Fibroblast of villous mesenchyme (primary cell): ENCODE measurements at regions not wholly inside any gene's neighbourhood (a gene's known extent, or its start where the extent isn't known, plus 50 kb on each side); places are given as distances from the start of the nearest gene placed in this dataset.

ENCODE experiments used
- DNase-seq: peaks from one replicate; pipeline ENCODE4 v3.0.0-alpha.2; 2010; ENCODE audit warnings: low read depth
- H3K4me3 ChIP-seq: 2 replicates; pipeline ENCODE4 v1.5.1; 2011; ENCODE audit warnings: low read depth, mild to moderate bottlenecking, low read length
- TF ChIP-seq, protein P1 (sequence below): IDR thresholded peaks from 2 replicates; pipeline ENCODE4 v1.5.1; 2012; ENCODE audit warnings: low read depth, mild to moderate bottlenecking, low read length; ENCODE audit not compliant: insufficient read depth

DNA sequence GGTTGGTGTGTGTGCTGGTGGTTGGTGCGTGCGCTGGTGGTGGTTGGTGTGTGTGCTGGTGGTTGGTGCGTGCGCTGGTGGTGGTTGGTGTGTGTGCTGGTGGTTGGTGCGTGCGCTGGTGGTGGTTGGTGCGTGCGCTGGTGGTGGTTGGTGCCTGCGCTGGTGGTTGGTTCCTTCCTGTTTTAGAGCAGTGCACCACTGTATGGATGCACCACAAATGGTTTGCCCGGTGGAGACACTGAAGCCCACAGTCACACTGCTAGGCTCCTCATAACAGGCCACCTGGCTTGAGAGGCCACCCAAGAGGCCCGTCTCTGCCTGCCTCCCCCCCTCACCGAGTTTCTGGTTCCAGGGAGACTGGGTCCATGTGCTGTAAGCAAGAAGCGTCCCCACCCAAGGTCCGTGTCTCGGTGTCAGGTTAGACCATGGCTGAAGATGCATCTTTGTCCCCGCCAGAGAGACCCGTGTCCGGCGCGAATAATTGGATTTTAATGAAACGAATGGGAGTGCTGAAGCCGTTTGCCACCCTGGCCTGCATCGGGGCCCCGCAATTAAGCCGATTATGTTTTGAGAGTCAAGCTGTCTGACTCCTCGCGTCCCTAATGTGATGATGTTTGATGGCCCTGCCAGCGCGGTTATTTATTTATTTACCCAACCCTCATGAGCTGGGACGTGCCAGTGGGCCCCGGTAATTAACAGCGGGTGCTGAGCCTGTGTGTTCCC is 161.3 kb upstream of the GSE1 start:
- DNase-seq, result no peak
- TF ChIP-seq, protein P1, sequence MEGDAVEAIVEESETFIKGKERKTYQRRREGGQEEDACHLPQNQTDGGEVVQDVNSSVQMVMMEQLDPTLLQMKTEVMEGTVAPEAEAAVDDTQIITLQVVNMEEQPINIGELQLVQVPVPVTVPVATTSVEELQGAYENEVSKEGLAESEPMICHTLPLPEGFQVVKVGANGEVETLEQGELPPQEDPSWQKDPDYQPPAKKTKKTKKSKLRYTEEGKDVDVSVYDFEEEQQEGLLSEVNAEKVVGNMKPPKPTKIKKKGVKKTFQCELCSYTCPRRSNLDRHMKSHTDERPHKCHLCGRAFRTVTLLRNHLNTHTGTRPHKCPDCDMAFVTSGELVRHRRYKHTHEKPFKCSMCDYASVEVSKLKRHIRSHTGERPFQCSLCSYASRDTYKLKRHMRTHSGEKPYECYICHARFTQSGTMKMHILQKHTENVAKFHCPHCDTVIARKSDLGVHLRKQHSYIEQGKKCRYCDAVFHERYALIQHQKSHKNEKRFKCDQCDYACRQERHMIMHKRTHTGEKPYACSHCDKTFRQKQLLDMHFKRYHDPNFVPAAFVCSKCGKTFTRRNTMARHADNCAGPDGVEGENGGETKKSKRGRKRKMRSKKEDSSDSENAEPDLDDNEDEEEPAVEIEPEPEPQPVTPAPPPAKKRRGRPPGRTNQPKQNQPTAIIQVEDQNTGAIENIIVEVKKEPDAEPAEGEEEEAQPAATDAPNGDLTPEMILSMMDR, result no peak
- no peak overlapping the region for H3K4me3 ChIP-seq

DNA sequence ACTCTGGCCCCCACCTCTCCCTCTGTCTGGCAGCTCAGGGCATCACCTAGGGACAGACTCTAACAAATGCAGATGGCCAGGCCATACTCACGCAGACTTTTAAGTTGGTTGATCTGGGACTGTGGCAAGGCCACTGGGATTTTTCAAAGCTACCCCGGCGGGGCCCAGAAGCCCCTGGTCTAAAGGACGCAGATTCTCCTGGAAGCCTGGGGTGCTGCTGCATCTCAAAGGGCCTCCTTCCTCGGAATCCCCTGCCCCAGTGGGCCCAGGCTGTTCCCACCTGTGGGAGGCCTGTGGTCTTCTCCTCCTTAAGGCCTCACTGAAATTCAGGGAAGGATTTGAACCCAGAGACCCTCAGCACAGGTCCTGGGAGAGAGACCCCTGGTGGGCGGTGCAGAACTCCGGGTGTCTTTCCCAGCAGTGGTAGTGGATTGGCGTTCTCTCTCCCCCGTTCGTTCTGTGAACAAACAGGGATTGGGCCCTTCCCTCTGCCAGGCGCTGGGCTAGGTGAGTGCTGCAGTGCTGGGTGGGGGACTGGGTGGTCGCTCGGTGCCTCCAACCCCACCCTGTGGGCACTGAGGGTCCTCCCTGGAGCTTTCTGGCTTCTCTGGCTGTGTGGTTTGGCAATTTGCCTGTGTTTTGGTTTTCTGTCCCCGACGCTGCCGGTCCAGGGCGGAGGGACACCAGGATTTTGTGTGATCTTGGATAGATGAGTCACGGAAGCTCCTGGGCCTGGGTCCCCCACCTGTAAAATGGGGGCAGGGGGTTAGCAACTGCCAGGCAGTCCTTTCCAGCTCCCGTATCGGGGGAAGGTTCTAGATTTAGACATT is 160.5 kb upstream of the GSE1 start:
- TF ChIP-seq, protein P1, result no peak
- H3K4me3 ChIP-seq, result no peak overlapping the region
- no peak for DNase-seq

DNA sequence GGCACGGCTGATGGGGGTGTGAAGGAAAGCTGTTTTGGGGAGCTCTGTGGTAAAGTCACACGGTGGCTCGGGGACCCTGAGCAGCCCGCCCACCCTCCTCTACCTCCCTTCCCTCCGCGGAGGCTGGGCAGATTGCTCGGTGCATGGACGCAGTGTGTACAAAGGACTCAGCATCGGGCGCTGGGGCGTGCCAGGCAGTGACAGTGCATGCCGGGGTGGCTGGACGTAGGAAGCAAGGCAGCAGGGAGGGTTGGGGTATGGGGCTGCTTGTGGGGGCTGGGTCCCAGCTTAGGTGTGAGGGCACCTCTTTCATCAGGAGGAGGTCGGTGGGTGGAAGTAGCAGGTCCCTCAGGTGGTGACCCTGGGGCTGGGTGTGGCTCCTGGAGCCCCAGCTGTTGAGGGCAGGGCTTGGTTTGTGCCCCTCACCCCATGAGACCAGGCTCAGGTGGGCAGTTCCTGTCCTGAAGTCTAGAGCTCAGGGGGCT is 159.9 kb upstream of the GSE1 start:
- DNase-seq, result no peak
- TF ChIP-seq, protein P1, result no peak
- H3K4me3 ChIP-seq, result no peak overlapping the region

DNA sequence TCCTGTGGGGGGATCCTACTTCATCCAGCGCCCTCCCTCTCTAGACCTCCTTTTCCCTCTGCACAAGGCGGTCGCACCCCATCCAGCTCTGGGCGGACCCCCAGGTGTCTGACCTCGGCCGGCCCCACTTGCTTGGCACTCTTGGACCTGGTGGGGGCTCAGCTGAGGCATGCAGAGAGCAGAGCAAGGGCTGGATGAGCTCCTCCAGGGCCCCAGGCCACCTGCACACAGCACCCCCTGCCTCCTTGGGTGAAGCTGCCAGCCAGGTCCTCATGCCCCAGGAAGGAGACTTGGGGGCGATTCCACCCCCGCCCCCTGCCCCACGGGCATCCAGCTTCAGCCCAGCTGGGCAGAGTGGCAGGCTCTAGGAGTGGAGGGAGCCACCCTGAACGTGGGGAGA is 159.4 kb upstream of the GSE1 start:
- TF ChIP-seq, protein P1, result no peak

DNA sequence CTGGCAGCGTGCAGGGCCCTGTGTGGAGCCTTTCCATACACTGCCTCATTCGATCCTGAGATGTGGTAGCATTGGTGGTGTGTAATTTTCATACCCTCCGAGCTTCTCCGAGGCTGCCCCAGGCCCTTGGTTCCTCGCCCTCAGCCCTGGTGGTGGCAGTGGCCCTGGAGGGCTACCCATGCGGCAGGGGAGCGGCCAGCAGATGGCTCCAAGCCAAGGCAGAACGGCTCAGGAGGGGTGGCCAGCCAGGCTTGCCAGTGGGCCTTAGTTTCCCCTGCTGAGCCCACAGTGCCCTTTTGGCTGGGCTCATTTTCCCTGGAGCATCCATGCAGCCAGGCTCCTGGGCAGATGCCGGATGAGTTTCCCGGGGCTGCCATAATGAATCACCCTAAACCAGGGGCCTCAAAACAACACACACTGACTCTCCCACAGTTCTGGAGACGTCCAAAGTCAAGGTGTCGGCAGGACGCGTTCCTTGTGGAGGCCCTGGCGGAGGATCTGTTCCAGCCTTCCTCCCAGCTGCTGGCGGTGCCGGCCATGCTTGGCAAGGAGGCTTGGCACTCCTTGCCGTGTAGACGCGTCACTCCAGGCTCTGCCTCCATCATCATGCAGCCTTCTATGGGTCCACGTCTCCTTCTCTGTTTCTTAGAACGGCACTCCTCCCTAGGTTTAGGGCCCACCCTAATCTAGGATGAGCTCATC is 158.8 kb upstream of the GSE1 start:
- TF ChIP-seq, protein P1, result no peak
- no peak overlapping the region for H3K4me3 ChIP-seq
- DNase-seq, result no peak

More for the DNA sequence above, 159.4 kb upstream of the GSE1 start:
- no peak for DNase-seq
- H3K4me3 ChIP-seq, result no peak overlapping the region

DNA sequence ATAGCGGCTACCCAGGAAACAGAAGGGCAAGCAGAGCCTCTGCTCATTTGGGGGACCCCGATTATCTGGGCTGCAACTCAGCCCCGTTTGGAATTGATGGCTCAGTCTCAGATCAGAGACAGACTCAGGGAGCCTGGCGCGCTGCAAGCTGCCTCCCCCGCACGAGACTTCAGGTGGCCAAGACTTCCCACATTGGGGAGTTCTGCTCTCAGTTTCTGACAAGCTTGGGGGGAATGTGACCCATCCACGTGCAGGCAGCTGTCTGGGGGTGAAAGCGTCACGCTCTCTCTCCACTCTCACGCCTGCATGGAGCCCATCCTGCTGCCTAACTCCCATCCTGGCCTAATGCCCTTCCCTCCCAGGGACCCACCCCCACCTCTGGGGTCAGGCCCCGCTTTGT is 157.6 kb upstream of the GSE1 start:
- no peak overlapping the region for H3K4me3 ChIP-seq
- no peak for DNase-seq
- TF ChIP-seq, protein P1, result no peak
